ENCODE measurements at regions not wholly inside any gene's neighbourhood (a gene's known extent, or its start where the extent isn't known, plus 50 kb on each side); places are given as distances from the start of the nearest gene placed in this dataset.

GRCh38 chr5:168218746-168219145 lies 72.7 kb upstream of the WWC1 start:
- no peak for TF ChIP-seq GATA1 (IDR thresholded peaks at IDR 0.05; ENCODE audit: low read depth, low read length)
- no peak for TF ChIP-seq POLR2A (IDR thresholded peaks at IDR 0.05; ENCODE audit: low read length)
